ENCODE measurements at regions not wholly inside any gene's neighbourhood (a gene's known extent, or its start where the extent isn't known, plus 50 kb on each side); places are given as distances from the start of the nearest gene placed in this dataset.

DNA sequence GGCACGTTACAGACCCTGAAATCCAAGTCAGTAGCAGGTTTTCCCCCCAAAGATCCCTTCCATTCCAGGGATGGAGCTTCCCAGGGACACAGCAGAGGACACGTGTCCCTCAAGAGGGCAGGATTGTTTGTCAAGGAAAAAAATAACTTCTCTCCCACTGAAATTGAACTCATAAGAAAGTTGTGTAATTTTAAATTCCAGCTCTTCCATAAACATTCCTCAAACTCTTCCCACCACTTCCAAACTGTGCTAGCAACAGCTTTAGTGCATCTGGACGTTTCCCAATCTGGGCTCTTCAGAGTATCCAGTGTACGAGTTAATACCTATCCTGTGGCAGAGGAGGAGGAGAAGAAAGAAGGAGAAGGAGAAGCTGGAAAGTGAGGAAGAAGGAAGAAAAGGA, 79.6 kb downstream of the PSMG1 start:
- CTCF ChIA-PET: no interaction called here

DNA sequence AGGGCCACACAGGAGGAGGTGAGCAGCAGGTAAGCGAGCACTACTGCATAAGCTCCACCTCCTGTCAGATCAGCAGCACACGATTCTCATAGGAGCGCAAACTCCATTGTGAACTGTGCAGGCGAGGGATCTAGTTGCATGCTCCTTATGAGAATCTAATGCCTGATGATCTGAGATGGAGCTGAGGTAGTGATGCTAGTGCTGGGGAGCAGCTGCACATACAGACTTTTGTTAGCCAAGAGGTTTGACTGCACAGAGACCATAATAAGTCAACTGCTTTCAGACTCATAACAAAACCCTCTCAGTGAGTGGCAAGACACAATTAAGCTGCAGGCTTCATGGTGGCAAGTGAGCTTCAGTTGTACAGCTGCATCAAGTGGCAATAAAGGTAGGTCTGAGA, 83.4 kb downstream of the PSMG1 start:
- DNase-seq (no peak), ATAC-seq (ENCODE audit: poor library complexity) (no peak)
- Mint-ChIP-seq H3K4me3 (no peak overlapping the region), H3K27me3 (peaks cover 9% of the 10 kb centered on the region), H3K27ac (no peak overlapping the region), H3K9me3 (no peaks in the 10 kb centered on the region), H3K4me1 (ENCODE audit: low read depth) (no peaks in the 10 kb centered on the region), H3K36me3 (ENCODE audit: low read depth) (no peaks in the 10 kb centered on the region)
- H3K27ac ChIP-seq (ENCODE audit: low read depth in 1 of 2, low read length in 2 of 2): no peak overlapping the region
- H3K36me3 ChIP-seq (ENCODE audit: insufficient read depth, low read length): no peaks in the 10 kb centered on the region
- intact Hi-C loops (cut with DNase I, micrococcal nuclease): no loop called here
- TF ChIP-seq, protein P1, sequence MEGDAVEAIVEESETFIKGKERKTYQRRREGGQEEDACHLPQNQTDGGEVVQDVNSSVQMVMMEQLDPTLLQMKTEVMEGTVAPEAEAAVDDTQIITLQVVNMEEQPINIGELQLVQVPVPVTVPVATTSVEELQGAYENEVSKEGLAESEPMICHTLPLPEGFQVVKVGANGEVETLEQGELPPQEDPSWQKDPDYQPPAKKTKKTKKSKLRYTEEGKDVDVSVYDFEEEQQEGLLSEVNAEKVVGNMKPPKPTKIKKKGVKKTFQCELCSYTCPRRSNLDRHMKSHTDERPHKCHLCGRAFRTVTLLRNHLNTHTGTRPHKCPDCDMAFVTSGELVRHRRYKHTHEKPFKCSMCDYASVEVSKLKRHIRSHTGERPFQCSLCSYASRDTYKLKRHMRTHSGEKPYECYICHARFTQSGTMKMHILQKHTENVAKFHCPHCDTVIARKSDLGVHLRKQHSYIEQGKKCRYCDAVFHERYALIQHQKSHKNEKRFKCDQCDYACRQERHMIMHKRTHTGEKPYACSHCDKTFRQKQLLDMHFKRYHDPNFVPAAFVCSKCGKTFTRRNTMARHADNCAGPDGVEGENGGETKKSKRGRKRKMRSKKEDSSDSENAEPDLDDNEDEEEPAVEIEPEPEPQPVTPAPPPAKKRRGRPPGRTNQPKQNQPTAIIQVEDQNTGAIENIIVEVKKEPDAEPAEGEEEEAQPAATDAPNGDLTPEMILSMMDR (IDR thresholded peaks at IDR 0.05): no peak
- no peak overlapping the region for H3K4me3 ChIP-seq (ENCODE audit: low read length)
- H3K9me3 ChIP-seq (ENCODE audit: control insufficient read depth in 1 of 2, insufficient read depth in 1 of 2, low read length in 2 of 2): no peaks in the 10 kb centered on the region
- H3K4me1 ChIP-seq (ENCODE audit: insufficient read depth, low read length): peaks cover 4% of the 10 kb centered on the region
- H3K27me3 ChIP-seq (ENCODE audit: control insufficient read depth in 1 of 2, insufficient read depth in 2 of 2, low read length in 2 of 2): no peaks in the 10 kb centered on the region
- POLR2A ChIA-PET: no interaction called here
- CTCF ChIA-PET: no interaction called here

More for the DNA sequence above, 79.6 kb downstream of the PSMG1 start:
- Mint-ChIP-seq H3K36me3 (ENCODE audit: low read depth) (no peaks in the 10 kb centered on the region), H3K9me3 (no peaks in the 10 kb centered on the region), H3K4me1 (ENCODE audit: low read depth) (no peaks in the 10 kb centered on the region), H3K27me3 (peaks cover 9% of the 10 kb centered on the region), H3K27ac (no peak overlapping the region), H3K4me3 (no peak overlapping the region)
- Histone ChIP-seq H3K4me1 (ENCODE audit: insufficient read depth, low read length) (no peaks in the 10 kb centered on the region), H3K36me3 (ENCODE audit: insufficient read depth, low read length) (no peaks in the 10 kb centered on the region), H3K27me3 (ENCODE audit: control insufficient read depth in 1 of 2, insufficient read depth in 2 of 2, low read length in 2 of 2) (no peaks in the 10 kb centered on the region), H3K4me3 (ENCODE audit: low read length) (no peak overlapping the region), H3K9me3 (ENCODE audit: control insufficient read depth in 1 of 2, insufficient read depth in 1 of 2, low read length in 2 of 2) (no peaks in the 10 kb centered on the region), H3K27ac (ENCODE audit: low read depth in 1 of 2, low read length in 2 of 2) (no peak overlapping the region)
- POLR2A ChIA-PET: no interaction called here
- TF ChIP-seq, protein P1 (IDR thresholded peaks at IDR 0.05): no peak
- ATAC-seq (ENCODE audit: poor library complexity): no peak
- DNase-seq: no peak
- intact Hi-C loops (cut with DNase I, micrococcal nuclease): no loop called here

DNA sequence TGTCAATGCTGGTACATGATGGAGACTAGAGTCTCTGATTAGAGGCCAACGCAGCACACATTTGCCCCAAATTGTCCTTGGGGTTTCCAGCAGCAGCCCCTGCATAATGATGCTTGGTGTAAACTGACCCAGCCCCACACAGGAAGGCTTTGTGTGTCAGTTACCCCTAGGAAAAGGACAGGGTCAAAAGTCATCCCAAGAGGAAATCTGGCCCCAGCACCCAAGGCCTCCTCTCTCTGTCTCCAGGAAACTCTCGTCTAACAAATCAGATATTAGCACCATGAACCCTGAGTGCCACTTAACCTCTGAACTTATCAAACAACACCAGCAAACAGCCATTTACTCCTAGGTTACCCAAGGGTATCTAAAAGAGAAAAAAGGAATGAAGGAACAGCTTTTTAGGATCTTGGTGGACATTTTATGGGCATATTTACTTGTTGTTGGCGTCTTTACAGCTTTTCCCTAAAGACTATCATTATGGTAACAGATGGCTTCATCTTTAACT, 84.5 kb downstream of the PSMG1 start:
- Mint-ChIP-seq H3K9me3 (no peaks in the 10 kb centered on the region), H3K36me3 (ENCODE audit: low read depth) (no peaks in the 10 kb centered on the region), H3K27ac (no peak overlapping the region), H3K4me1 (ENCODE audit: low read depth) (no peaks in the 10 kb centered on the region), H3K4me3 (no peak overlapping the region), H3K27me3 (peaks cover 9% of the 10 kb centered on the region)
- peaks cover 4% of the 10 kb centered on the region for H3K4me1 ChIP-seq (ENCODE audit: insufficient read depth, low read length)
- H3K4me3 ChIP-seq (ENCODE audit: low read length): no peak overlapping the region
- intact Hi-C loops (cut with DNase I, micrococcal nuclease): no loop called here
- H3K9me3 ChIP-seq (ENCODE audit: control insufficient read depth in 1 of 2, insufficient read depth in 1 of 2, low read length in 2 of 2): no peaks in the 10 kb centered on the region
- DNase-seq (no peak), ATAC-seq (ENCODE audit: poor library complexity) (no peak)
- TF ChIP-seq, protein P1 (IDR thresholded peaks at IDR 0.05): no peak
- no peak overlapping the region for H3K27ac ChIP-seq (ENCODE audit: low read depth in 1 of 2, low read length in 2 of 2)
- ChIA-PET CTCF (no interaction called here), POLR2A (no interaction called here)
- H3K36me3 ChIP-seq (ENCODE audit: insufficient read depth, low read length): no peaks in the 10 kb centered on the region
- H3K27me3 ChIP-seq (ENCODE audit: control insufficient read depth in 1 of 2, insufficient read depth in 2 of 2, low read length in 2 of 2): no peaks in the 10 kb centered on the region

All from CD4-positive, alpha-beta T cell (primary cell).